ENCODE measurements at regions not wholly inside any gene's neighbourhood (a gene's known extent, or its start where the extent isn't known, plus 50 kb on each side); places are given as distances from the start of the nearest gene placed in this dataset.

DNA sequence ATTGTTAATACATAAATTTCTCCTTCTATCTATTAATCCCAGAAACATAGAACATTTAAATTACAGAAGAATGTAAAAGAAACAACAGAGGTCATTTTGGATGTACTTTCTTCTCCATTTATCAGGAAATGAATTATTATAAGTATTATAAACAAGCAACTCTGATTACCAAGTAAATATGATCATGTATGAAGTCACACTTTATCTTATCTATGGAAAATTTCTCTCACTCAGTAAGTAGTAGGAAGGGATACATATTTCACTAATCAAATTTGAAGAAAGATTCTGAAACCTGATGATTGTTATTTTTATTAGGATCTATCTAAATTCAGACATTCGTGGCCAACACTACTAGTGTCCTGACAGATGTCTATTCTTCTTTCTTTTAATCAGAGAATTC is 770.7 kb downstream of the LTN1 start:
- TF ChIP-seq, protein P1, sequence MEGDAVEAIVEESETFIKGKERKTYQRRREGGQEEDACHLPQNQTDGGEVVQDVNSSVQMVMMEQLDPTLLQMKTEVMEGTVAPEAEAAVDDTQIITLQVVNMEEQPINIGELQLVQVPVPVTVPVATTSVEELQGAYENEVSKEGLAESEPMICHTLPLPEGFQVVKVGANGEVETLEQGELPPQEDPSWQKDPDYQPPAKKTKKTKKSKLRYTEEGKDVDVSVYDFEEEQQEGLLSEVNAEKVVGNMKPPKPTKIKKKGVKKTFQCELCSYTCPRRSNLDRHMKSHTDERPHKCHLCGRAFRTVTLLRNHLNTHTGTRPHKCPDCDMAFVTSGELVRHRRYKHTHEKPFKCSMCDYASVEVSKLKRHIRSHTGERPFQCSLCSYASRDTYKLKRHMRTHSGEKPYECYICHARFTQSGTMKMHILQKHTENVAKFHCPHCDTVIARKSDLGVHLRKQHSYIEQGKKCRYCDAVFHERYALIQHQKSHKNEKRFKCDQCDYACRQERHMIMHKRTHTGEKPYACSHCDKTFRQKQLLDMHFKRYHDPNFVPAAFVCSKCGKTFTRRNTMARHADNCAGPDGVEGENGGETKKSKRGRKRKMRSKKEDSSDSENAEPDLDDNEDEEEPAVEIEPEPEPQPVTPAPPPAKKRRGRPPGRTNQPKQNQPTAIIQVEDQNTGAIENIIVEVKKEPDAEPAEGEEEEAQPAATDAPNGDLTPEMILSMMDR (IDR thresholded peaks at IDR 0.05; ENCODE audit: borderline replicate concordance, extremely low read depth, low read length, poor library complexity, severe bottlenecking), result no peak
- no peak for TF ChIP-seq EZH2 (IDR thresholded peaks at IDR 0.05; ENCODE audit: borderline replicate concordance, low read depth, low read length, severe bottlenecking)
- no peaks in the 10 kb centered on the region for H3K27me3 ChIP-seq (ENCODE audit: insufficient read depth, low read length, poor library complexity)
- no peaks in the 10 kb centered on the region for H3K79me2 ChIP-seq (ENCODE audit: insufficient read depth, low read length)

DNA sequence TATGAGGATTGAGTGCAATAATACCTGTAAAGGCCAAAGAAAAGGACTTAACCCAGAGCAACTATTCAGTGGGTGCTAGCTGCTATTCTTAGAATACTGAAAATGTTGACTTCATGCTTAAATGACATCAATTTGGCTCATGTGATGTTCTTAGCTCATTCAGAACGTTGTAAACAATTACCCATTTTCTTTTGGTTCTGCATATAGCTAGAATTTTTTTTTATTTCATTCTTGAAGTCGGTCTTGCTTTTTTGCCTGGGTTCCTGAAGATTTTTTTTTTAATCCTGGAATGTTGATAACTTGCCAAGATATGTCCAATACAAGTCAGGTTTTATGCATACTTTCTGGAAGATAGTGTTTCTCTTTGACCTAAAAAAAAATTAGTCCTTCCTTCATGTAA is 772.0 kb downstream of the LTN1 start:
- TF ChIP-seq, protein P1 (IDR thresholded peaks at IDR 0.05; ENCODE audit: borderline replicate concordance, extremely low read depth, low read length, poor library complexity, severe bottlenecking), result no peak
- no peak for TF ChIP-seq EZH2 (IDR thresholded peaks at IDR 0.05; ENCODE audit: borderline replicate concordance, low read depth, low read length, severe bottlenecking)
- no peak for ATAC-seq (ENCODE audit: insufficient read depth, low read depth)

More for the DNA sequence above, 770.7 kb downstream of the LTN1 start:
- DNase-seq, result no peak
- Histone ChIP-seq H4K20me1 (ENCODE audit: insufficient read depth, low read length) (no peaks in the 10 kb centered on the region), H3K9ac (ENCODE audit: low read depth, low read length) (no peak overlapping the region), H3K4me3 (ENCODE audit: low read depth in 1 of 2, low read length in 2 of 2) (no peak overlapping the region), H3K27ac (ENCODE audit: low read length) (no peak overlapping the region), H3K4me1 (ENCODE audit: insufficient read depth, low read length) (no peaks in the 10 kb centered on the region), H2AFZ (ENCODE audit: low read depth, low read length) (no peak overlapping the region), H3K4me2 (ENCODE audit: insufficient read depth, low read length) (no peak overlapping the region), H3K36me3 (ENCODE audit: insufficient read depth, low read length) (no peaks in the 10 kb centered on the region), H3K9me3 (ENCODE audit: insufficient read depth, low read length, severe bottlenecking) (no peaks in the 10 kb centered on the region)
- no peak for ATAC-seq (ENCODE audit: insufficient read depth, low read depth)

DNA sequence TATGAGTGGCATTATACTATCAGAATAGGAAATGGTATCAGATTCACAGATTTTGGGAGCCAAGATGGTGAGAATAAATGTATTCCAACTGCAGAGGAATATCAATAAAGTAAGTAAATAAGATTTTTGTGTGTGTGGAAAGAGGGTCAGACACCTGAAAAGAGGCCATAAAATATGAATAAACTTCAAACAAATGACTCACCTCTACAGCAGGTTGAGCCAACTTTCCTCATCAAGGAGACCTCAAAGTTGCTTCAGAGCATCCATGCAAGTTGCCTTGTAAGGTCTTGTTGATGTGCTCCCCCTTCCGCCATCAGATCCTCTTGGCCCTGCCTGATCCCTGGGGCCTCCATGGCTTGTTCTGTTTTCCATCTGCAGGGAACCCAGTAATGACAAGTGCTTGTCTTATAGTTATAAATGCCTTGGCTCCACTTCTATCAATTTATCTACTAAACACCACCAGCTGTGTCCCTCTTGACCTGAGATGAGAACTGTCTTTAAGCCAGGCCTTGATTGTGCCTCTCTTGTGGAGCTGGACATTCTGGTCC is 775.6 kb downstream of the LTN1 start:
- no peak overlapping the region for H2AFZ ChIP-seq (ENCODE audit: low read depth, low read length)
- no peak for ATAC-seq (ENCODE audit: insufficient read depth, low read depth)
- no peaks in the 10 kb centered on the region for H3K4me1 ChIP-seq (ENCODE audit: insufficient read depth, low read length)
- H3K9ac ChIP-seq (ENCODE audit: low read depth, low read length), result no peak overlapping the region
- H3K4me3 ChIP-seq (ENCODE audit: low read depth in 1 of 2, low read length in 2 of 2), result no peak overlapping the region
- TF ChIP-seq, protein P1 (IDR thresholded peaks at IDR 0.05; ENCODE audit: borderline replicate concordance, extremely low read depth, low read length, poor library complexity, severe bottlenecking), result no peak
- TF ChIP-seq EZH2 (IDR thresholded peaks at IDR 0.05; ENCODE audit: borderline replicate concordance, low read depth, low read length, severe bottlenecking), result no peak
- H3K9me3 ChIP-seq (ENCODE audit: insufficient read depth, low read length, severe bottlenecking), result no peaks in the 10 kb centered on the region
- no peak overlapping the region for H3K27ac ChIP-seq (ENCODE audit: low read length)
- no peaks in the 10 kb centered on the region for H3K27me3 ChIP-seq (ENCODE audit: insufficient read depth, low read length, poor library complexity)
- no peaks in the 10 kb centered on the region for H3K79me2 ChIP-seq (ENCODE audit: insufficient read depth, low read length)
- no peaks in the 10 kb centered on the region for H3K36me3 ChIP-seq (ENCODE audit: insufficient read depth, low read length)
- H3K4me2 ChIP-seq (ENCODE audit: insufficient read depth, low read length), result no peak overlapping the region
- no peak for DNase-seq
- H4K20me1 ChIP-seq (ENCODE audit: insufficient read depth, low read length), result no peaks in the 10 kb centered on the region

More for the DNA sequence above, 772.0 kb downstream of the LTN1 start:
- Histone ChIP-seq H3K4me1 (ENCODE audit: insufficient read depth, low read length) (no peaks in the 10 kb centered on the region), H3K79me2 (ENCODE audit: insufficient read depth, low read length) (no peaks in the 10 kb centered on the region), H3K9me3 (ENCODE audit: insufficient read depth, low read length, severe bottlenecking) (no peaks in the 10 kb centered on the region), H3K27ac (ENCODE audit: low read length) (no peak overlapping the region), H3K4me3 (ENCODE audit: low read depth in 1 of 2, low read length in 2 of 2) (no peak overlapping the region), H3K36me3 (ENCODE audit: insufficient read depth, low read length) (no peaks in the 10 kb centered on the region), H4K20me1 (ENCODE audit: insufficient read depth, low read length) (no peaks in the 10 kb centered on the region), H2AFZ (ENCODE audit: low read depth, low read length) (no peak overlapping the region), H3K4me2 (ENCODE audit: insufficient read depth, low read length) (no peak overlapping the region), H3K9ac (ENCODE audit: low read depth, low read length) (no peak overlapping the region), H3K27me3 (ENCODE audit: insufficient read depth, low read length, poor library complexity) (no peaks in the 10 kb centered on the region)
- no peak for DNase-seq
